Left forelimb (tissue), 1 donor: ENCODE measurements at regions not wholly inside any gene's neighbourhood (a gene's known extent, or its start where the extent isn't known, plus 50 kb on each side); places are given as distances from the start of the nearest gene placed in this dataset.
"Not testable (repeated sequence)": the region's sequence is repeated elsewhere in the genome, so short reads cannot be mapped to it uniquely, and the experiment has no call there.

Source experiments
- DNase-seq: peaks from one replicate; pipeline ENCODE4 v3.0.0-alpha.2; 2018; ENCODE audit warnings: low spot score

GRCh38 chr2:59791004-59791618, 762.3 kb downstream of the BCL11A start:
- no peak for DNase-seq

- DNase-seq, result no peak
Measured at GRCh38 chr2:59790186-59791003, 763.1 kb downstream of the BCL11A start.

DNA sequence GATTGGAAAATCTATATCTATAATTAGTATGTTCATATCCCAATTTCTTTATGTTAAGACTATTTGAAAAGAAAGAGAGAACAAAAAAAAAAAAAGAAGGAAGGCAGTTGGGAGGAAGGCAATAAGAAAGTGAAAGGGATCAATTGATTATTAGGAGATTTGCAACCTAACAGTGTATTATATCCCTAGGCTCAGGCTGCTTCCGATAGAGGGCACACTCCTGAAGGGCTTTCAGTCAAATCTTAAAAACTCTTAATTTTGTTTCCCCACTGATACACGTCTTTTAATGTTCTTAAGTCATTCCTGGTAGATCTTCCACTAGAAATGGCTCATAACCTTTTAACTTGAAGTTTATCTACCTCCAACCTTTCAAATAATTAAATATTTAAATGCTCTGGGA, 763.9 kb downstream of the BCL11A start:
- no peak for DNase-seq

- no peak for DNase-seq
Measured at GRCh38 chr2:59787095-59787494, 766.4 kb downstream of the BCL11A start.

GRCh38 chr2:59786684-59787083, 766.8 kb downstream of the BCL11A start:
- DNase-seq, result no peak

DNA sequence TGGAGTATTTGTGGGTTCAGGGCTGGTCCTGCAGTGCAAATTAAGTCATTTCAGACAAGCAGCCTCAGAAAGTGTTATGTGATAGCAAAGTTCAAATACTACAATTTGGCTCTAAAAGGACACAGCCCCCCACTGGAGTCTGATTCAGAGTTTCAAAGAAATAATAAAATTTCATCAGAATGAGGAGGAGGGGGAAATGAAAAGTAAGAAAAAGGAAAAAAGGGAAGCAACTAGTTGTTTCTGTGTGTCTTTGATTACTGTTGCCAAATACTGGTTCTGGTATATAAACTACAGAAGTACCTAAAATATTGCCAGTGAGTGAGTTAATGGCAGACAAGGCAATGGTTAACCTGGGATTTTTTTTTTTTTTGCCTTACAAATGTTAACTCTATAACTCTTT, 773.9 kb downstream of the BCL11A start:
- no peak for DNase-seq

GRCh38 chr2:59777120-59777519, 776.3 kb downstream of the BCL11A start:
- no peak for DNase-seq

DNA sequence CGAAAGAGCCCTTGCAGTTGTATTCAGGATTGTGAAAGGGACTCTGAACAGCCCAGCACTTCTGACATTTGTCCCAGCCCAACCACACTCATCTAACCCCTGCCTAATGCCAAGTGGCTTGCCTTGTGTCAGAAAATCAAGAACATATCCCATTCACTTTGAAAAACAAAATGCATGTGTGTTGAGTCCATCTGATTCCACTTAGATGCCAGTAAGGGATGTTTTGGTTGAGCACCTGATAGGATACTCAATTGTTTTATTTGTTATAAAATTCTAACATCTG, 776.8 kb downstream of the BCL11A start:
- no peak for DNase-seq

DNA sequence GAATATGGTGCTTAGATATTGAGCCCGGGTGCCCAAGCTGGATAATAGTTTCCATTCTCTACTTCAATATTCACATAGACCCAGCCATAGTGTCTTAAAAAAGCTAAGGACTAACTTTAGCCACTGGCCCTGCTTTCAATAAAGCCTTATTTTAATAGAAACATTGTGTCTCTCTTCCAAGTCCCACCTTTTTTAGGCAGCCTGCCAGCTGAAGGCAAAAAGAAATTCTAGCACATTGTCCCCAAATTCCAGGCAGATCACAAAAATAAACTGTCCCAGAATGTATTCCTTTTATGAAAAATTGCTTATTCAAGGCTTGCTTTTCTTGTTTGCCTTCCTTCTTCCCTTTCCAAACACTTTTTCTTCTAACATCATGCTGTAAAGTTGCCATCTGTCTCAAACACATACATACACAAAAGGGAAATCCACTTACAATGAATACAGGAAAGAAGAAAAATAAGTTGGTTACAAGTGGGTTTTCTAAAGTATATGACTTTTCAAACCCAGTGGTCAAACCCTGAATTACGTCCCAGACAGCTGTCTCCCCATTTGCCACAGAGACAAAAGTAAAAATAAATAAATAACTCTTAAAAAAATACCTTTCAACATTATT, 778.5 kb downstream of the BCL11A start:
- no peak for DNase-seq

DNA sequence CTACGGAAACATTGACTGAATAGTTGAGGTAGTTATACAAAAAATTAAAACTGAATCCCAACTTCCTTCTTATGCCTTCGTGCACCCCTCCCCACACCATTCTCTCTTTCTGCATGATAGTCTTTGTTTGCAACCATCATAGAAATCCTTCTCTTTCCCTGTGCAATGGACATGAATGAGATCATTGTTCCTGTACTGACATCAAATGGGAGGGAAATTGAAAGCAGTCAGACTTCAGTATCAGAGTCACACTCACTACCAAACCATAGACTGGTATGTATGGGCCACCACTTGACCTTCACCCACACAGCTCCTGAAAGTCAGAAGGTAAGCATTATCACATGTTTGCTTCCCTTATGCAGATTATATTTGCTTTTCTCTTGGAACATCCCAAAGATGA, 782.8 kb downstream of the BCL11A start:
- no peak for DNase-seq

- no peak for DNase-seq
Measured at GRCh38 chr2:59761966-59762365, 791.5 kb downstream of the BCL11A start.

DNA sequence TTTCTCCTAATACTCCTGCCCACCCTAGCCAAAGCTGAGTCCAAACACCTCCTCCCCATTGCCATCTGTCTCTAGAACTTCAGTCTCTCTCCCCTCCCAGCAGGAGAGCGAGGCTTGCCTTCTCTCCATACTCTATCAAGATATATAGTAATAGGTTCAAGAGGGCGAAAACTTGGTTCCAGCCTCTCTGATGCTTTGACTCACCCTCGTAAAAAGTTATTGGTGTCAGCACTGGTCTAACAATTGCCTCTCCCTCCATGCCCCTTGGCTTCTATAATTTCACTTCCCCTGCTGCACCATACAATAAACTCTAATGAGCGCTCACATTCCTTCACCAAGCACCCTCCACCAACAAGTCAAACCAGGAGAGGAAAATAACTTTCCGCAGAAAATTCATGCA, 797.3 kb downstream of the BCL11A start:
- DNase-seq, result no peak

DNA sequence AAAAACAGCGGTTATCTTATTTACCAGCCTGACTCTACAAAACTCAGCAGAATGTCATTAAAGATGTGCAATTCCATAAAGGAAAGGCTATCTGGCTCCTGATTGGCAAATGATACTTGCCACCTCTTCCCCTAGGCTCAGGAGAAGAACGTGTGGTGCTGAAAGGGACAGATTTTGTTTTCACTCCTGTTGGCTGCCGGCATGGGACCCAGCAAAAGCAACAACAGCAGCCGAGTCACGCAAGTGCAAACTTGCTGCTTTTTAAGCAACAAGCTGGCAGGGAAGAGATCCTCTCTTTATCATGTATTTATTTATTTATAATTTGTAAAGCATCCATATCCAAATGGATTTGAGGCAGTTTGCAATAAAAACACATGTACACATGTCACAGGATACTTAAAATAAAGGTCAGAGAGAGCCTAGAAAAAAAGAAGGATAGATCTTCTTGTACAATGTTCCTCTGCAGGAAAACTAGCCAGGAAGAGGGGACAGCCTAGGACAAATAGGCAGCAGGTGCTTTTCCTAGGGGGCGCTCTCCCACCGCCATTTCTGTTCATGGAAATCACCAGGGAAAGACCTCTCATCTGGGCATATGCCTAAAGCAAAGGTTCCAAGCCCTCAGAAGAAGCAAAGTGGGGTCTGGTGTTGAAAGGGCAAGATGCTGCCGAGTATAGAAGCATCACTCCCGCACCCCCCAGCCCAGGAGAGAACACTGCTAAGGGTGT, 799.3 kb downstream of the BCL11A start:
- no peak for DNase-seq

DNA sequence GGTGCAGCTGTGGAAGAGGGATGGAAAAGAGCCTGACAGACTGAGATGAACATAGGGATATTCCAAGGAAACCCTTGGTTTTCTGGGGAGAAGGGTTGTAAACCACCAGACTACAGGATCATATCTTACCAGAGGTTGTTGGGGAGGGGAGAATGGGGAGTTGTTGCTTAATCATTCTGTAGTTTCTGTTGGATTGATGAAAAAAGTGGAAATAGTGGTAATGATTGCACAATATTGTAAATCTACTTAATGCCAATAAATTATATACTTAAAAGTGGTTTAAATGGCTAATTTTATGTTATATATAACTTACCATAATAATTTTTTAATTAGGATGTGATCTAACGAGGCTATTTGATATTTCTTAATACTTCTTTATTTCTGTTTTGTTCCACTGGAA, 800.9 kb downstream of the BCL11A start:
- no peak for DNase-seq

GRCh38 chr2:59752071-59752470, 801.4 kb downstream of the BCL11A start:
- no peak for DNase-seq

DNA sequence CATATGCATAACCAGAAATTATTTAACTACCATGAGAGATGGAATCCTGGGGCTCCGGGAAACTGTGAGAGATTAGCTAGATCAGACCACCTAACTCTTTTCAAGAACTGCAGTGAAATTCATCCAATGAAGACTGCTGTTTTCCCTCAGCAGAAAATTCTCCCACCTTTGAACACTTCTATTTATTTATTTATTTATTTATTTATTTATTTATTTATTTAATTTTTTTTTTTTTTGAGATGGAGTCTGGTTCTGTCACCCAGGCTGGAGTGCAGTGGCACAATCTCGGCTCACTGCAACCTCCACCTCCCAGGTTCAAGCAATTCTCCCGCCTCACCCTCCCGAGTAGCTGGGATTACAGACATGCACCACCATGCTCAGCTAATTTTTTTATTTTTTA, 802.2 kb downstream of the BCL11A start:
- DNase-seq, result not testable (repeated sequence)

DNA sequence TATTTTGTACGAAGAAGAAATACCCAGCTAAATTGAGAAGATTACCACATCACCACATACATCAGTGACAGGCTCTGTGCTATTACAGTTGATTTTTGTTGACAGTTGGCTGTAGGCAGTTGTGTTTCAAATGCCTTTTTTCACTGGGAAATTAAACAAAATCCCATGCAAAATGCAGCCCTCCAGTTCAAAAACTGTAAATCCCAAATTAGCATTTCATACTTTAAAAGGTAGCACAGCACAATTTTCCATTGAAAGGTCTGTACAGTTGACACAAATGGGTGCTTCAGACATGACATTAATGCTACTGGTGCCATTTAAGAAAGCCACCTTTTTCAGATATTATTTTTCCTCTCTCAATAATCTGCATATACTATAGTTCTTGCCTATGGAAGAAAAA, 807.2 kb downstream of the BCL11A start:
- no peak for DNase-seq

DNA sequence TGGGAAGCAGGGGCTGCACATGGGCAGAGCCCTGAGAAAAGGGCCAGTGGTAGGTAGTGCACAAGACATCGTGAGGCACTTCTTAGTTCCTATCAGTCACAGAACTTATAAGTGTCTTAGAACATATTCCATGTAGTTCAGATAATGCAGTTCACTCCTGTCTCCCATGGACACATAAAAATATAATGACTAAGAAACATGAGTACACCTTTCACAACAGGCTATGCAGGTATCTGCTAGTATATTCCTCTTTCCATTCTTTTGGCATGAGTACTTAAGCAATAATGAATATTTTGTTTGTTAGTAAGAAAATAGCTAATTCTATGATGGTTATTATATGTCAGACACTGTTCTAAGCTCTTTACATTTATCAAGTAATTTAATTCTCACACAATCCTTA, 808.4 kb downstream of the BCL11A start:
- no peak for DNase-seq

DNA sequence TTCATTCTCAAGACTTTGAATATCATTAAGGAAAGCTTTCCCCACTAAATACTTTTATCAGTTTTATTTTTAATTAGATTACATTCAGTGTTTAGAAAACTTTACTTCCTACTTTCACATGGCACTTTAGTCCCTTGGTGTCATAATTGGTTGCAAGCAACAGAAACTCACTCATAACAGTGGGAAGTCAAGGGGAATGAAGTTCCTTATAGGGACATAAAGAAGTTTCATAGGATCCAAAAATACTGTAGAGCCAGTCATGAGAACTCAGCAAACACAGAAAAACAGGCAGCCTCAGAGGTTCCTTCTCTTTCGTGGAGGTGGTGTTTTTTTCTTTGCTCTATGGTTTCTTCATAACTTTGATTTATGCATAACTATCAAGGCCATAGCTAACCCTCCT, 809.0 kb downstream of the BCL11A start:
- DNase-seq, result no peak

DNA sequence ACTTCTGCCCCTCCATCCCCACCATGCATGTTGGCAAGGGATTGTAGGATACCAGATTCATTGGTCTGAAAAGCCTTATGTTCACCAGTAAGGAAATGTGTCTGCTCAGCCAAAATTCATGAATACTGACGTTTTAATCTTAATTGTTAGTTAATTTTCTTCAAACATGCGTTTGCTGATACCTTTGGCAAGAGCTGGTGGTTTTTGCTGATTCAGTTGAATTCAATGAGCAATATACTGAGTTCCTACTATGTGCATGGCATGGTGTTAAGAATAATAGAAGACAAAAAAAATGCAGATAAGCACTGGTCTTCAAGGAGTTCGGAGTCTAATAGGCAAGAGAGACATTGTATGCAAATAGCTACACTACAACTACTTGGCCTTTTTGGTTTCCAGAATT, 811.6 kb downstream of the BCL11A start:
- DNase-seq, result no peak

GRCh38 chr2:59739166-59739565, 814.3 kb downstream of the BCL11A start:
- no peak for DNase-seq

- no peak for DNase-seq
Measured at GRCh38 chr2:59737299-59737698, 816.2 kb downstream of the BCL11A start.

GRCh38 chr2:59734743-59735142, 818.7 kb downstream of the BCL11A start:
- DNase-seq, result no peak
